Activated naive CD4-positive, alpha-beta T cell treated with anti-CD3 and anti-CD28 coated beads for 36 hours (primary cell): ENCODE measurements at regions not wholly inside any gene's neighbourhood (a gene's known extent, or its start where the extent isn't known, plus 50 kb on each side); places are given as distances from the start of the nearest gene placed in this dataset.

Source experiments
- CTCF ChIA-PET: fragments of 350-600 bp; sonication (Branson Sonifier 250); formaldehyde crosslinking; loops from one replicate; lab custom pipeline; 2021; ENCODE audit warnings: antibody characterized with exemption; lab: Charles Lee
- DNase-seq: peaks from one replicate; pipeline ENCODE4 v3.0.0-alpha.2; 2020
- H3K27ac Mint-ChIP-seq: one replicate; pipeline ENCODE4 v1.8.0; 2021; ENCODE audit warnings: mild to moderate bottlenecking, mixed read lengths
- H3K27me3 Mint-ChIP-seq: one replicate; pipeline ENCODE4 v1.8.0; 2021; ENCODE audit warnings: low read depth, mixed read lengths
- H3K36me3 Mint-ChIP-seq: one replicate; pipeline ENCODE4 v1.8.0; 2021; ENCODE audit warnings: low read depth, mixed read lengths
- H3K4me1 Mint-ChIP-seq: one replicate; pipeline ENCODE4 v1.8.0; 2021; ENCODE audit warnings: low read depth, mixed read lengths
- H3K4me3 Mint-ChIP-seq: one replicate; pipeline ENCODE4 v1.8.0; 2021; ENCODE audit warnings: mild to moderate bottlenecking, moderate library complexity, mixed read lengths
- H3K9me3 Mint-ChIP-seq: one replicate; pipeline ENCODE4 v1.8.0; 2021; ENCODE audit warnings: mixed read lengths
- intact Hi-C: fragments of 100-400 bp; cut with micrococcal nuclease; formaldehyde crosslinking; loops from one replicate; pipeline ENCODE4 v1.15.1; 2023

DNA sequence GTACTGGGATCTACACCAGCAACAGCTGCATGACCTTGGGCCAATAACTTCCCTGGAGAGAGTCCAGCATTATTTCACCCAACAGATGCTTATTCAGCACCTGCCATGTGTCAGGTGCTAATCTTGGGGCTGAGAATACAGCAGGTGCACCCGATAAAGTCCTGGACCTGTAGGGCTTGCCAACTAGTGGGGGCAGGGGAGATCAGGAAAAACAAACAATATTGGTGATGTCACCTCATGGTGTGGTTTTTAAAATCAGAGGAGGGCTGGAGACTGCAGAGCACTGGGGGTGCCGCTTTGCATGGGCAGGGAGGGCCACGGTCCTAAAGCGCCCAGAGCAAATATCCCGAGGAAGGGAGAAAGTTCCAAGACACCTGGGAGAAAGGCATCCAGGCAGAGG is 218.8 kb downstream of the C16orf95 start:
- no peaks in the 10 kb centered on the region for H3K36me3 Mint-ChIP-seq
- H3K27ac Mint-ChIP-seq: no peak overlapping the region
- intact Hi-C loops: no loop called here
- CTCF ChIA-PET: no interaction called here
- no peak for DNase-seq
- H3K9me3 Mint-ChIP-seq: no peaks in the 10 kb centered on the region
- H3K27me3 Mint-ChIP-seq: no peaks in the 10 kb centered on the region
- no peak overlapping the region for H3K4me3 Mint-ChIP-seq
- H3K4me1 Mint-ChIP-seq: no peaks in the 10 kb centered on the region

DNA sequence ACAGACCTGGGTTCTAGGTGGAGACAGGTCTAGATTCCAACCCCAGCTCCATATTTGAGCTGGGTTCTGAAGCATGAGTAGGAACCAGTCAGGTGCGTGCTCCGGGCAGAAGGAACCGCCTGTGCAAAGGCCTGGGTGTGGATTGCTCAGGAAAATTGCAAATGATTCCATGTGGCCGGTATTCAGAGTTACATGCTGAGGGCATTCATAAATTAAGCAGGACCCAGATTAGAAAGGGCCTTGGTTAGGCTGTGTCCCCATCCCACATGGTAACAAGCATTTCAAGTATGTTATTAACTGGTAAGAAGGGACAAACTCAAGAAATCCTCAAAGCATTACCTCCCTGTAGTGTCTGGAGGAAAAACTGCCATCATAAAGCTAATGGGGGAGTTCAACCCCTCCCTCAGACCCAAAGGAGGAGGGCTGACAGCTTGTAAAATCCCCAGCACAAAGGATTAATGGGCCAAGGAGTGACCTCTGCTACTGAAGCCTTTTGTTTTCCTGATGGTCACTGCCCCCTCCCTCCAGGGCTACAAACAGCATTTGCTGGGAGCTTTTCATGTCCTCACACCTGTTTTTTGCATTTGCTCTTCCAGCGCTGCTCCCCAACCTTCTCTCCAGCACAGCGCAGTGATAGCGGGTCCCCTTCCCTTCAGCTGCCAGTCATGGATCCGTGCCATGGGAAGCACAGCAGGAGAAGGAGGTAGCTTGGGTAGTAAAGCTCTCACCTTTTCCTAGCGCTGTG is 218.0 kb downstream of the C16orf95 start:
- no peak overlapping the region for H3K4me3 Mint-ChIP-seq
- intact Hi-C loops: no loop called here
- H3K36me3 Mint-ChIP-seq: no peaks in the 10 kb centered on the region

DNA sequence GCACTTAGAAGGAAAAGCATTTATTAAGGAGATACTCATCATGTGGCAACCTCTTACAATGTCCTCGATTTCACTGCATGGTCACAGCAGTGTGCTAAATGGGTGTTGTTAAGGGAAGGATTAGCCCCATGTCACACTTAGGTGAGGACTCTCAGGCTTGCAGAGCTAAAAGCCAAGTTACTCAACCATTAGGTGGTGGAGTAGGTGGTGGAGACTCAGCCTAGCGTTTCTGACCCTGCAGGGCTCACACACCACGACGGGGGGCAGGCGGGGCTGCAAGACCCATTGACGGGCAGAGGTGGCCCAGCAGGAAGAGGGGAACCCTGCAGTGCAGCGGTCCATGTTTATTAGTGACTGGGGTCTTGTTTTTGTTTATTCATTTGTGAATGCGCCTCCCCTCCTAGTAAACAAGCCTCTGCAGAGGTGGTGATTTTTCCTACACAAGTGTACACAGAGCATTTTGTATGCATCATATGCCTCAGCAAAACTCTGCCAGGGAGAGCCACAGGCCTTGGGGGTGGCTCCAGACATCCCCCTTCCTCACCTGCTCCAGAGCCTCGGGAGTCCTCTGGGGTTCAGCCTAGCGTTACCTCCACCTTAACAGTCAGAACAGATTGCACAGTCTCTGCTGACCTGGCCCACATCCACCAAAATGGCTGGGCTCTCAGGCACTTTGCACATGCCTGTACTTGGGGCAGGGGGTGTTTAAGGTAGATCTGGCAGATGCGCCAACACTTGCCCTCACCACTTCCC is 216.7 kb downstream of the C16orf95 start:
- DNase-seq: no peak
- no peak overlapping the region for H3K4me3 Mint-ChIP-seq
- H3K27me3 Mint-ChIP-seq: no peaks in the 10 kb centered on the region
- no peaks in the 10 kb centered on the region for H3K9me3 Mint-ChIP-seq
- CTCF ChIA-PET: no interaction called here
- no peaks in the 10 kb centered on the region for H3K4me1 Mint-ChIP-seq
- H3K27ac Mint-ChIP-seq: no peak overlapping the region
- H3K36me3 Mint-ChIP-seq: no peaks in the 10 kb centered on the region
- intact Hi-C loops: no loop called here

More for the DNA sequence above, 218.0 kb downstream of the C16orf95 start:
- H3K27me3 Mint-ChIP-seq: no peaks in the 10 kb centered on the region
- H3K27ac Mint-ChIP-seq: no peak overlapping the region
- DNase-seq: no peak
- CTCF ChIA-PET: no interaction called here
- H3K4me1 Mint-ChIP-seq: no peaks in the 10 kb centered on the region
- no peaks in the 10 kb centered on the region for H3K9me3 Mint-ChIP-seq

GRCh38 chr16:87101903-87102302 is 215.3 kb downstream of the C16orf95 start:
- no peak for DNase-seq
- Mint-ChIP-seq H3K4me1 (no peaks in the 10 kb centered on the region), H3K9me3 (no peaks in the 10 kb centered on the region), H3K36me3 (no peaks in the 10 kb centered on the region), H3K27me3 (no peaks in the 10 kb centered on the region), H3K27ac (no peak overlapping the region), H3K4me3 (no peak overlapping the region)
- CTCF ChIA-PET: no interaction called here
- intact Hi-C loops: no loop called here

- no peaks in the 10 kb centered on the region for H3K36me3 Mint-ChIP-seq
- intact Hi-C loops: no loop called here
- no peaks in the 10 kb centered on the region for H3K4me1 Mint-ChIP-seq
- no peaks in the 10 kb centered on the region for H3K27me3 Mint-ChIP-seq
- no peak for DNase-seq
- no peak overlapping the region for H3K27ac Mint-ChIP-seq
- no peak overlapping the region for H3K4me3 Mint-ChIP-seq
- CTCF ChIA-PET: no interaction called here
- no peaks in the 10 kb centered on the region for H3K9me3 Mint-ChIP-seq
Observed at GRCh38 chr16:87107201-87107600, 210.0 kb downstream of the C16orf95 start.

GRCh38 chr16:87108278-87108677 is 208.9 kb downstream of the C16orf95 start:
- Mint-ChIP-seq H3K36me3 (no peaks in the 10 kb centered on the region), H3K4me3 (no peak overlapping the region), H3K9me3 (no peaks in the 10 kb centered on the region), H3K27me3 (no peaks in the 10 kb centered on the region), H3K27ac (no peak overlapping the region), H3K4me1 (no peaks in the 10 kb centered on the region)
- intact Hi-C loops: no loop called here
- CTCF ChIA-PET: interaction anchor here (0.6 kb wide), 1 partner anchor 175 kb away, joined by 3 read pairs; no protein-coding TSS in a partner anchor
- DNase-seq: no peak

DNA sequence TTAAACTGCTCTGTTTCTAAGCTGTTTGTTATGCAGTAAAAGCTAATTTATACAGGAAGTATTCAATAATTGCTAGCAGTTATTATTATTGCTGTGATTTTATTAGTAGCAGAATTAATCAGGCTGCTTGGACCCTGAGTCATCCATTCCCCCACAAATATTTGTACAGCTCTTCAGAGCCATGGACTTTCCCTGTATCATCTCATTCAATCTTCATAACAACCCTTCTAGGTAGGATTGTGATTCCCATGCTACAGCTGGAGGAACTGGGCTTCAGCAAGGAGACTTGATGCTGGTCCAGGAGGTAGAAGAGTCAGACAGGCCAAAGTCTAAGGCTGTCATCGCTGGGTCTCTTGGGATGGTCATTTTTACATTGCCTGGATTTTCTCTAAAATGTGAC is 208.3 kb downstream of the C16orf95 start:
- CTCF ChIA-PET: no interaction called here

DNA sequence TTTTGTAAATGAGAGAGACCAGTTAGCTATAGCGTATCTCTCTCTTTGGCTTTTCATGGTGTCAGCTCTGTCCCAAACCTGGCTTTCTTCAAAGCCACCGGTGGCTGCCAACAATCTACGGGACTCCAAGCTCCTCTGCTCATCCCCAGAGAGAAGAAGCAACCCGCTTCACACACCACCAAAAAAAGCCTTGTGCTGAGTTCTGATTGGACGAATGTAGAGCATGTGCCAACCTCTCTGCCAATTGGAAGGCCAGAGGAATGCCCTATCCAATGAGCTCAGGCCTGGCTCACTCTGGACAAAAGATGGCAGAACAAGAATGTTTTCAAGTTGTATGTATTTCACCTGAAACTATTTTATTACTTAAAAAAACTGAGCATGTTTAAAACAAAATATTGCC is 202.4 kb downstream of the C16orf95 start:
- Mint-ChIP-seq H3K27ac (no peak overlapping the region), H3K36me3 (no peaks in the 10 kb centered on the region), H3K9me3 (no peaks in the 10 kb centered on the region), H3K4me3 (no peak overlapping the region), H3K27me3 (peaks cover 2% of the 10 kb centered on the region), H3K4me1 (no peaks in the 10 kb centered on the region)
- no peak for DNase-seq
- CTCF ChIA-PET: interaction anchor here (0.6 kb wide), 1 partner anchor 53 kb away, joined by 3 read pairs; no protein-coding TSS in a partner anchor
- intact Hi-C loops: no loop called here

More for the DNA sequence above, 208.3 kb downstream of the C16orf95 start:
- intact Hi-C loops: no loop called here
- Mint-ChIP-seq H3K4me3 (no peak overlapping the region), H3K36me3 (no peaks in the 10 kb centered on the region), H3K9me3 (no peaks in the 10 kb centered on the region), H3K27ac (no peak overlapping the region), H3K27me3 (no peaks in the 10 kb centered on the region), H3K4me1 (no peaks in the 10 kb centered on the region)
- no peak for DNase-seq

DNA sequence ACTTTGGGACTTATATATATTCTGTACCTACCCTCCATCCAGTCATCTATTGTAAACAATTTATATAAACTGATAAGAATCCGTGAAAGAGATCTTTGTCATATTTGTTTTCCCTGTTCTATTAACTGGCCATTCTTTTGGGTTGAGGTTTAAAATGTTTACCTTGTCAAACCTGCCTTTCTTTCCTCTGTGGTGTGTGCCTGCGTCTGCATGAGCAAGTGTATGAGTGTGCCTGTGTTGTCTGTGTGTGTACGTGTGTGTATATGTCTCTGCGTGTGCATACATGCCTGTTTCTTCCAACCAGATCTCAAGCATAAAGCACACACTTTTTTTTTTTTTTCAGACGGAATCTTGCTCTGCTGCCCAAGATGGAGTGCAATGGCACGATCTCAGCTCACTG is 201.5 kb downstream of the C16orf95 start:
- no peak for DNase-seq
- no peak overlapping the region for H3K4me3 Mint-ChIP-seq
- no peaks in the 10 kb centered on the region for H3K9me3 Mint-ChIP-seq
- peaks cover 4% of the 10 kb centered on the region for H3K27me3 Mint-ChIP-seq
- intact Hi-C loops: no loop called here
- no peak overlapping the region for H3K27ac Mint-ChIP-seq
- CTCF ChIA-PET: no interaction called here
- H3K4me1 Mint-ChIP-seq: no peaks in the 10 kb centered on the region
- H3K36me3 Mint-ChIP-seq: no peaks in the 10 kb centered on the region

DNA sequence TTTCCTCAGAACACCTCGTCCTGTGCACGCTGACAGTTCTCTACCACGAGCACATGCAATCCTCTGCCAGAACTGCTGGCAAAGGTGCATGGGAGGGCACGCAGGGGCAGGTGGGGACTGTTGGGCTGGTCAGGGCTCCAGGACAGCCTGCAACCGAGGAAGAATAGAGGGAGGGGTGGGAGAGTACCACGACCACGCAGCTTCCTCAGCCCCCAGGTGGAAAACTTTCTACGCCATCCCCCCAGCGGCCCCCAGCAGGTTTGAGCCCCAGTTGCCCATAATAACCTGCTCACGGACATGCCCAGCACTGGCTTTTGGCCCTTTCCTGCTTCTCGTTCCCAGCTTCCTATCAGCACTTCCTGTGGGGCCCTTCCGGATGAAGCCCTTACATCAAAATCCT is 199.3 kb downstream of the C16orf95 start:
- H3K9me3 Mint-ChIP-seq: no peaks in the 10 kb centered on the region
- CTCF ChIA-PET: no interaction called here
- no peaks in the 10 kb centered on the region for H3K4me1 Mint-ChIP-seq
- intact Hi-C loops: no loop called here
- DNase-seq: no peak
- no peaks in the 10 kb centered on the region for H3K36me3 Mint-ChIP-seq
- H3K4me3 Mint-ChIP-seq: no peak overlapping the region
- peaks cover 6% of the 10 kb centered on the region for H3K27me3 Mint-ChIP-seq
- H3K27ac Mint-ChIP-seq: no peak overlapping the region

GRCh38 chr16:87119168-87119567 is 198.0 kb downstream of the C16orf95 start:
- H3K27ac Mint-ChIP-seq: no peak overlapping the region
- no peaks in the 10 kb centered on the region for H3K36me3 Mint-ChIP-seq
- no peaks in the 10 kb centered on the region for H3K4me1 Mint-ChIP-seq
- DNase-seq: no peak
- H3K9me3 Mint-ChIP-seq: no peaks in the 10 kb centered on the region
- H3K4me3 Mint-ChIP-seq: no peak overlapping the region
- peaks cover 6% of the 10 kb centered on the region for H3K27me3 Mint-ChIP-seq
- intact Hi-C loops: no loop called here
- CTCF ChIA-PET: no interaction called here

- no peak for DNase-seq
- Mint-ChIP-seq H3K4me3 (no peak overlapping the region), H3K36me3 (no peaks in the 10 kb centered on the region), H3K9me3 (no peaks in the 10 kb centered on the region), H3K4me1 (no peaks in the 10 kb centered on the region), H3K27me3 (peaks cover 6% of the 10 kb centered on the region), H3K27ac (no peak overlapping the region)
- CTCF ChIA-PET: no interaction called here
- intact Hi-C loops: no loop called here
Observed at GRCh38 chr16:87119748-87120147, 197.4 kb downstream of the C16orf95 start.

GRCh38 chr16:87121816-87122215 is 195.4 kb downstream of the C16orf95 start:
- intact Hi-C loops: no loop called here
- no peaks in the 10 kb centered on the region for H3K4me1 Mint-ChIP-seq
- H3K9me3 Mint-ChIP-seq: no peaks in the 10 kb centered on the region
- no peak overlapping the region for H3K4me3 Mint-ChIP-seq
- CTCF ChIA-PET: no interaction called here
- no peak overlapping the region for H3K27ac Mint-ChIP-seq
- DNase-seq: no peak
- H3K27me3 Mint-ChIP-seq: peaks cover 6% of the 10 kb centered on the region
- no peaks in the 10 kb centered on the region for H3K36me3 Mint-ChIP-seq
